GM12891 (cell line): ENCODE measurements at regions not wholly inside any gene's neighbourhood (a gene's known extent, or its start where the extent isn't known, plus 50 kb on each side); places are given as distances from the start of the nearest gene placed in this dataset.

Experiments used
- POLR2A ChIP-seq: IDR thresholded peaks from 2 replicates; pipeline ENCODE4 v1.6.1; 2011; ENCODE audit warnings: low read depth, low read length, control low read depth
- POLR2AphosphoS5 ChIP-seq: IDR thresholded peaks from 2 replicates; pipeline ENCODE4 v1.6.1; 2011; ENCODE audit warnings: low read depth, low read length, control low read depth
- TAF1 ChIP-seq: IDR thresholded peaks from 2 replicates; pipeline ENCODE4 v1.6.1; 2011; ENCODE audit warnings: low read depth, low read length, control low read depth

- TF ChIP-seq POLR2A = no peak
- no peak for TF ChIP-seq POLR2AphosphoS5
- TF ChIP-seq TAF1 = no peak
Observed at GRCh38 chr6:43901733-43902230, 131.8 kb downstream of the VEGFA start.
